GM19397 (cell line): ENCODE measurements at regions not wholly inside any gene's neighbourhood (a gene's known extent, or its start where the extent isn't known, plus 50 kb on each side); places are given as distances from the start of the nearest gene placed in this dataset.

Source experiments
- ATAC-seq: cut with Tn5 transposase; IDR thresholded peaks from one replicate; pipeline ENCODE4 v1.9.1; 2021; ENCODE audit warnings: mild to moderate bottlenecking, moderate library complexity; ENCODE audit not compliant: unreplicated experiment

DNA sequence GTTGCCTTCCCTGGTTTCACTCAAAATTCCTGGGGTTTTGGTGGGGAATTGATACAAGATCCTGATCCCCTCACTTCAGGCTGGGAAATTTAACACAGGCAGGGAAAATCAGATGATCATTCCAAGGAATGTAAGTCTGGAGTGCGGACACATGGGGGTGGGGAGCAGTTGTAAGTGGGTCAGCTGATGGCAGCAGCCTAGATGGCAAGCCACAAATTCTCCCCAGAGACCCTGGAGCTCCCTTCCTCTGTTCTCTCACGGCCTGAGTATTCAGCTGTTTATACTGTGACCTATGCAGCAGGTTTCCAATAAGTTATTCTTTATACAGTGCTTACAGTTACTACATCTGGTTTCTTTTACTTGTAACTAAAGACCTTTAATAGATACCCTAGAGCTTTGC lies 144.9 kb downstream of the SH3BGRL2 start:
- no peak for ATAC-seq

DNA sequence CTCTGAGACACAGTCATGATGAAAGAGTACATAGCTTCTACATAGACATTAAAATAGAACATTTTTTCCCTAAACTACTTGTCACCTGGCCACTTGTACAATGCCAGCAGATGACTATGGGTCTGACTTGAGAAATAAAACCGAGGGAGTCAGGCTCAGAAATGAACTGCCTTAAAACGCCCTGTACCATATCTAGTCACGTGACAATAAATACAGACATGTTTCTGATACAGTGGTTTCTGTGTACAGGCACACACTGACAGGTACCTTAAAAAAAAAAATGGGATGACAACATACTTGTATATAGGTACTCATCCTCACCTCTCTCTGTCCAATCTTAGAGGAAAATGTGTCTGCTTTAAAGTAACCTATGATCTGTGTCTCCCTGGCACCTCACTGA lies 144.1 kb downstream of the SH3BGRL2 start:
- no peak for ATAC-seq

DNA sequence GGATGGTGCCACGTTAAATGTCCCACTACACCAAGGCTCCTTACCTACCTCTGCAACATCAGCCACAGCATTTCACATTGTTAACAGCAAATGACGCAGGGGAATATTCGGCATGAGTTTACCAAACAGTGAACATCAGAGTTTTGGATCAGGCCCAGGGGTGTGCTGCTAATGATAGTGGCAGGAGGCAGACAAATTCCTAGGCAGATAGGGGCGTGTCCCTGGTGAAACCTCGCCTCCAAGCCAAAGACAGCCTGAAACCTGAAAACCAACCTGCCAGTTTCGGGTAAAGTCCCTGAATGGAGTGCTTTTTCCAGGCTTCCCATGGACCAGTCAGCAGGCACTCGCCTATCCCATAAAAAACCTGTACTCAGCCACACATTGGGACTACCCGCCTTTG lies 133.6 kb downstream of the SH3BGRL2 start:
- no peak for ATAC-seq

DNA sequence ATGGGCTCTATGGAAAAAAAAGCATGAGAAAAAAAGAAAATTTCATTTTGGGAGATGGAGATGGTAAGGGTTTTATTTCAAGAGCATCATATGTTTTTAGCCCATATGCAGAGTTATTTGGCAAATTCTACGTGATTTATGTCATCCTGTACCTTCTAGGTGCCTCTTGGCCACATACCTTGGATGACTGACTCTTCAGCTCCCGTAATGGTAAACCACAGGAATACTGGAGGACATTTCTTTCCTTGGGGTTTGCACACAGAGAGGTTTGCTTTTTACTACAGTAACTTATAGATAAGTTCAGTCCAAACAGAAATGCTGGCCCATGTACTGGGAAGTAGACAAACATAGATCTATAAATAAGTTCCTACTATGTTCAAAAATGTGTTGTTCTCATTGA lies 132.2 kb downstream of the SH3BGRL2 start:
- no peak for ATAC-seq

DNA sequence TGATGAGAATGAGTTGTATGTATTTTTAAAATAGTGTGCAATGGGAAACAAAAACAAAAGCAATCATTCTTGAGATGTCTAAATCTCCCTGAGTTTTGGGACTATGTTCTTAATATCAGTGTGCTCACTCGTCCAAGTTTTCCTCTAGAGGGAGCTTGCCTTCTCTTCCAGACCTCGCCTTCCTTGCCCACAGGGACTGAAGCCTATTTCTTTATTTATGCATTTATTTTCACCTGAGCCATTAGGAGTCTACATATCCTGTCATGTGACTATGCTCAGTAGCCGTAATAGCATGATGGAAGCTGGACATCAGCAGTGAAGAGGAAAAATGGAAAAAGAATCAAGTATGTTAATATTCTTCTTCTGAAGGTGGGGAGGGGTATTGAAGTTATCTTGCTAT lies 131.2 kb downstream of the SH3BGRL2 start:
- ATAC-seq, result no peak

DNA sequence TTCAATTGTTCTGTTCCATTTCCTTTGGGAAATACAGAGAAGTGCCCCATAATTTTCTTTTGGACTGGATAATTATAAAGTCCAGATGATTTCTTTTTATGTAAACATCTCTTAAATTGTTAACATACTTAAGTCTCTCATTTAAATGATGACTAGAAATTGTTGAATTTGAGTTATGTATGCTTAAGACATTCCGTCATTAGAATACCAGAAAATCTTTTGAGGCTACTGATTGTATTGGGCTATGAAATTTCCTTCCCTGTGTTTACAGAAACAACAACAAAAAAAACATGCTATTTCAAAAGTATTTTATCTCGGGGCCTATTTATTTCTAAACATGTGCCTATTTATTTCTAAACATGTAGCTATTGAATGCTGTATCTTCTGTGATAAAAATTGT lies 125.4 kb downstream of the SH3BGRL2 start:
- no peak for ATAC-seq

DNA sequence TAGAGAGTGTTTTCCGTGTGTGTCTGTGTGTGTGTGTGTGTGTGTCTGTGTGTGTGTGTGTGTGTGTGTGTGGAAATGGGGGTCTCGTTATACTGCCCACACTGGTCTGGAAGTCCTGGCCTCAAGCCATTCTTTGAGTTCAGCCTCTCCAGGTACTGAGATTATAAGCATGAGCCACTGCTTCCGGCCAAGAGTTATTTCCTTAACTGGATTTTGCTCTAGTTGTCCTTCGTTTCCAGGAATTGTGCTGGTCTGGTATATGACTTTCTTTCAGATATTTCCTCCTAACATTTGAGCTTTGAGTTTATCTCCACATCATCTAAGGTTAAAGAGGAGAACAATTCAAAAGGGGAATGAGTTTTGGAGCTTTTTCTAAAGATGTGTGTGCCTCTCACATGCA lies 124.8 kb downstream of the SH3BGRL2 start:
- no peak for ATAC-seq
